ENCODE measurements at regions not wholly inside any gene's neighbourhood (a gene's known extent, or its start where the extent isn't known, plus 50 kb on each side); places are given as distances from the start of the nearest gene placed in this dataset.

DNA sequence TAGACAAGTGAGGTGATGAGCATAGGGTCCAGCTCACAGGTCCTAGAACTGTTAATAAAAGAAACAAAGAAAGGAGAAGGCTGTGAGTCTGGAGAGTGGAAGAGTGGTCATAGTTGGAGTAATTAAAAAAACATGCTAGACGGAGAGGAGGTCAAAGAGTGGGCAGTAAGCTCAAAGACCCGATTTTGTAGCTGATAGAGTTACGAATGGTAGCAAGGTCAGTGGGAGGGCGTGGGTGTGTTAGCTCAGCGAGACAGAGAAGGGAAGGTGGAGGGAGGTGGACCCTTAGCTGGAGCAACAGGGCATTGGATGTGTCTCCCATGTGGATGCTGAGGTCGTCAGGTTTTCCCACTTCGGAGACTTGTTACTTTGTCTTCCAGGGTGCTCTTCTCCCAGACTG is 431.7 kb downstream of the CDH26 start:
- FAIRE-seq: no peak

DNA sequence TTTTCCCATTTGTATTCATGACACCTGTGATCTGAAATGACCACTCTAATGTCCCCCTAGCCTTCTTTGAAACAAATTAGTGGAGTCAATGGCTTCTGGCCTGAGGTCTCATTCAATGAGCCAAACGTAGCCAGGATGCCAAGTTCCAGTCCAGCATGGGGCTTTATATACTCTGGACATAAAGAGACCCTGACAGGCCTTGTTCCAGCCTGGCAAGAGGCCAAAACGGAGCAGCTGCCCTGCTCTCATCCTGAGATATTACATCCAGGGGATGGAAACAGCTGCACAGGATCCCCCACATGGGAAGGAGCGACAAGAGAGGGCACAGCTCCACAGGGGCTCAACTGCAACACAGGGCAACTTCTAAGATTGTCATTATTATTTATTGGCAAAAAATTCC is 437.8 kb downstream of the CDH26 start:
- FAIRE-seq: no peak

DNA sequence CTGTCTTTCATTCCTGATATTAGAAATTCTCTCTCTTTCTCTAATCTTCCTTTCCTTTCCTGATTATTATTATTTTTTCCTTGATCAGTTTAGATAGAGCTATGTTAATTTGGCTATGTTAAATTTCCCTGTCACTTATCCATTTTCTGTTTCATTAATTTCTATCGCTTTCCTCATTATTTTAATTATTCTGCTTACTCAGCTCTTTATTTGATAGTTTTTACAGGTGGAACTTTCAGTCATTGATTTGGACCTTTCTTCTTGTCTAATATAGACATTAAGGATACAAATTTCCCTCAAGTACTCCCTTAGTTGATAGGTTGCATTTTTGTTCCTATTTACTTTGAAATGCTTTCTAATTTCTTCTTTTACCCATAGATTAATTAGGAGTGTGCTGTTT is 442.3 kb downstream of the CDH26 start:
- FAIRE-seq: no peak

DNA sequence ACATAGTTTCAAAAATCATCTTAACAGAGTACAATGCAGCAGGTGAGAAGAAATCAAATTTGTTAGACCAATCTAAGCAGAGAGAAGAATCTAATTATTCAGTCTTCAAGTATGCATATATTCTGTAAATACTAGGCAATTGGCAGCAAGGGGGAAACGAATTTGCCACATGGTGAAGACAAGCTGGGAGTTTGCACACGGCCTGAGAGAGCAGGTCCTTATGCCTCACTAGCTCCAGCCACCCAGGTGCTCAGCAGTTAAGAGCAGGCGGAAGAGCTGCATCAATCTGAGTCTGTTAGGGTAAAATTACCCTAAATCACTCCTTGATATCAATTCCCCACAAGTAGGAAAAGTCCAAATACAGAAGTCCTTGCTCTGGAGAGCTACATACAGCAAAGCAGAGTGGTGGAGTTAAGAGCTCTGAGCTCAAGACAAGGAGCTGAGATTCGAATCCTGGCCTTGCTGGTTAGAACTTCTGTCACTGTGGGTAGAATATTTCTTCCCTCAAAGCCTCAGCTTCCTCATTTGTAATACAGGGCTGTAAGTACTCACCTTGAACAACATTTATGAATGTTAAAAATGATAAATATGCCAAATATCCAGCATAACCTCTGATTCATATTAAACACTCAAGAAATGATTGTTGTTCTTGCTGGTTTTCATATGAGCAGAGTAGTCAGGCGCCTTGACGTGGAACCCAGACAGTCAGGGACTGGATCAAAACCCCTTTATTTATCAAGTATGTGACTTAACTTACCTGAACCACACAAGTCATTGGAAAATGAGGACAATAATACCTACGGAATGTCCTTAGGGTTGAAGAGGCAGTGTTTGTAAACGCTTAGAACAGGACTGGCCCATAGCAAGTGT is 444.2 kb downstream of the CDH26 start:
- no peak for FAIRE-seq

DNA sequence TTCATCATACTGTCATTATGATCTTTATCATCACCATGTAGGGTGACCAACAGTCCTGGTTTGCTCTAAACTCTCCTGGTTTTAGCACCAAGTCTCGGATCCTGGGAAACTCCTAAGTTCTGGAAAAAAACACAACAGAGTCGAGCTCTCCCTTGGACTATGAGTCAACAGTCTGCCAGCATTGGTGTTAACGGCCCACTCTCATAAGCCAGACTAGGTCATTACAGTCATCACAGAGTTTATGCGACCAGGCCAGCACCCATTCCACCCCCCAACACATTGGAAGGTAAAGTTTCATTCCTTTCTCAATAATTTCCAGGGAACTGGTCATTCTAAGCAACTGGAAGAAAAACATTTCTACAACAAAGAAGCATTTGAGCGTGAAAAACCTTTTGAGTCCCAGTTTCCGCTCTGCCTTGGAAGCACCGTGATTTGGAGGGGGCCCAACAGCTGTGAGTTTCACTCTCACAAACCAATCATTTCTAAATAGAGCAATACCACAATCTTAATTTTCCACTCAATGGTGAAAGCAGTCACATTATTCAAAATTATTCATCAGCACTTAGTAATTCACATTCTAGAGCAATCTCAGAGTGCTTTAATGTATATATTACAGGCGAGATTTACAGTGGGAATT is 445.0 kb downstream of the CDH26 start:
- no peak for FAIRE-seq

DNA sequence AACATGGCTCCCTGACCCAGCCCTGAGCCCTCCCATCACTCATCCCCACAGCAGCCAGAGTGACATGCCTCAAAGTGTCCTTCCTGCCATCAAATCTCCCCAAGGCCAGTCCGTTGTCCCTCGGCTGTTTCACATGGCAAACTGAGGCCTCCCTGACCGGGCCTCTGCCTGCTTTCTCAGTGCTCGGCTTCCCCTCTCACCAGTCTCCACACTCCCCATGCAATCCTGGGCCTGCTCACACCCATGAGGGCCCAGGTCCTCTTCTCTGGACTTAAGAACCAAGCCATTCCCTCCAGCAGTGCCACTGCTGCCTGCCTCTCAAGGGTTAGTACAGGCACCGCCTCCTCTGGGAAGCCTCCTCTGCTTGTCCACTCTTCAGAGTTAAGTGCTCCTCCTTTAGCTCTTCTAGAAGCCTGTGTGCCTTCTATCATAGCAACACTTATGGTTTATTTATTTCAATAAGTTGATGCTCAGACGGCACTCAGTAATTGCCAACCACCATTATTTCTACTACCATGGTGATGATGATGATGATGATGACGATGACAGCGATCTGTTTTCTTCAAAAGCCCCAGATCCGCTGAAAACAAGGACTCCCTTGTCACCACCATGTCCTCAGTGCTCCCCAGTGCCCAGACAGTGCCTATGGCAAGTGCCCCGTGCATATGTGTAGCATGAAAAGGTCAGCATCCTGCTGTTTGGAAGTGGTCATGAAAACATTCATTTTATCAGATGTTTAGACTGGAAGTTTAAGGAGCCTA is 449.0 kb downstream of the CDH26 start:
- FAIRE-seq: no peak

DNA sequence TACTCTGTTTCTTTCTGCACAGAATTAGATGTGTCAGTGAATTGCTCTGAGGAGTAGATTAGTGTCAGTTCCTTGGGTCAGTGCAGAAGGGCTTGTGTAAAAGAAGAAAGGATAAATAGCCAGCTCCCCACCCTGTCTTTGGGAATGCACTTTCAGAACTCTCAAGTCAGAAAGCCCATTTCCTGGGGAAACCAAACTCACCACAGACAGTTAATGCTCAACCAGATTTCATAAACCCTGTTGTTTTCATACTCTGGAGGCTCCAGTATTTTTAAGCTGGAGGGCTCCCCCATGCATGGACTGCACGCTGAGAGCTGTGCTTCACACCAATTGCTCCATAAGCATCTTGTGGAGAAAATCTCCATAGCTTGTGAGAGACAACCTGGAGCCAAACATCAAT is 449.7 kb downstream of the CDH26 start:
- no peak for FAIRE-seq

DNA sequence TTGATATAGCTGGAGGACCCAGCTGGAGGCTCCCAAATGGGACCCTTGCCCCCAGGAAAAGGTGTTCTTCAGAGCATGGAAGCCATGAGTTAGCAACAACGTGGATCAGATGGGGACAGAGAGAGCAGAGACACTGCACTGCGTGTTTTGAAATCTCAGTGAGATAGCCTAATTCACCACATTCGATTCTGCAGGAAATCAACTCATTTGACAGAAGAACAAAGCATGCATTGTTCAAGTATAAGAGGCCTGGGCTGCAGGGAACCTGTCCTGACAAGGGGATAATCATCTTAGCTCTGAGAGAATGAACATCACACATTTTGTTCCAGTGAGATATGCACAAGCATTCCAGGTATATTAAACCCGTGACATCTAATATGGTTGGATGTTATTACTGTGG is 450.2 kb downstream of the CDH26 start:
- FAIRE-seq: no peak

DNA sequence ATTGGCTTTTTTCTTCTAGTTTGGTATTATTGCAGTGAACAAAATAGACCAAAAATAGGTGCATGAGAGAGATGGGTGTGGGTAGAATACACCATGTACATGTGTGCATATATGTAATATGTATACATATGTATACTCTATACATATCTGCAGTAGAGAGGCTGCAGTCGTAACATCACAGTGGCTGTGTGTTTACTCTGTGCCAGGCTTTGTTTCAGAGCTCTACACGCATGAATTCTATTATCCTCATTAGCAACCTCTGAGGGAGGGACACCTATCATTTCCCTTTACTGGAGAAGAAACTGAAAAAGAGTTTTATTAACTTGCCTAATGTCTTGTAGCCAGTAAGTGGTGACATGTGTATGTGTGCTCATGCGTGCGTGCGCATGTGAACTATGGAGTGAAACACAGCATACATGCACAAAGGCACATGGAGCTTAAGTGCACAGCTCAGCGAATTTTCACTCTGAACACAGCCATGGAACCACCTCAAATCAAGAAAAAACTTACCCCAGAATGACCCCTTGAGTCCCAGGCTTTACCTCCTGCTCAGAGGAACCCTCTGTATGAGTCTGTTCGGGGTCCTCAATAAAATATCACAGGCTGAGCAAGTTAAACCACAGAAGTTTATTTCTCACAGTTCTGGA is 452.5 kb downstream of the CDH26 start:
- FAIRE-seq: no peak

DNA sequence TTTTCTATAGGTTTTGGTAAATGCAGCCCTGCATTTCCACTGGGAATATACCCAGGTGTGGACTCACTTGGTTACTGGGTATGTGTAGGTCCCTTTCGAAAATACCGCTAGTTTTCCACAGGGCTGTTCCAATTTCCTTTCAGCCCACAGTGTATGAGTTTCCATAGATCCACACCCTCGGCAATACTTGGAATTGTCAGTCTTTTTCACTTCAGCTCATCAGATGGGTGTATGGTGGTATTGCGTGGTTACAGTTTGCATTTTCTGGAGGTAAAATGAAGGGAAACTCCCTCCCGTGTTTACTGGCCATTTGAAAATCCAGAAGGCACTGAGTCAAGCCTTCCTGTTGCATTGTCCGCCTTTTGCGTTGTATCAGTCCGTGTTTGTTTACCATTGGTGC is 453.6 kb downstream of the CDH26 start:
- FAIRE-seq: no peak

DNA sequence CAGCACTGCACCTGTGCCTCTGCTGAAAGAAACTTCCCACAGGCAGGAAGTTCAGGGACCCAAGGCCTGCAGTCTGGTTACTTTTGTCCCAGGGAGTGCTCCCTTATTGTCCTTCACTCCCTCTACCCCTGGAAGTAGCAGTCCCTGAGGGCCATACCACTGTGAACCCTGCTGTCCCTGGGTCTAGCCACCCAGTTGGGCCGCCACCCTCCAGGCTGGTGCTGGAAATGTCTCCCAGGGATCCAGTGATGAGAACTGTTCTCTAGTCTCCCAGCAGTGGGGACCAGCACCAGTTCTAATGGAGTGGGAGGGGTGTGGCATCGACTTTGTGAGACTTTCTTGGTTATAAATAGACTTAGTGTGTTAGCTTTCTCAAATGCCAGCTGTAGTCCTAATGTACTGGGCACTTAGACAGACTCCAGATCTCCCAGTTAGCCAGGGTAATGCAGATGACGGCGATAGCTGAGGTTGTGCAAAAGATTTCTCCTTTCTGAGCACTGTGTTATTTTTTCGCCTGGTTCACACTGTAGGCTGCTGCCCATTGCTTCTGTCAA is 462.5 kb downstream of the CDH26 start:
- no peak for FAIRE-seq

DNA sequence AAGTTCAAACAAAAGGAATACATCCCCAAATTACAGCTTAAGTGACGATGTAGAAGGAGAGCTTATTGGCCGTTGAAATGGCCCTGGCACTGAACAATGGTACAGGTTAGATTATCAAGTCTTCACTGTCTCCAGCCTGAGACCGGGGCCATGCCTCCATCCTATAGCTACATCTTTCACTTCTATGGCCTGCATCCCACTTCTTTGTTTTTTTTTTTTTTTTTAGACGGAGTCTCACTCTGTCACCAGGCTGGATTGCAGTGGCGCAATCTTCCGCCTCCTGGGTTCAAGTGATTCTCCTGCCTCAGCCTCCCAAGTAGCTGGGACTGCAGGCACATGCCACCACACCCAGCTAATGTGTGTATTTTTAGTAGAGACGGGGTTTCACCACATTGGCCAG is 464.6 kb downstream of the CDH26 start:
- no peak for FAIRE-seq

DNA sequence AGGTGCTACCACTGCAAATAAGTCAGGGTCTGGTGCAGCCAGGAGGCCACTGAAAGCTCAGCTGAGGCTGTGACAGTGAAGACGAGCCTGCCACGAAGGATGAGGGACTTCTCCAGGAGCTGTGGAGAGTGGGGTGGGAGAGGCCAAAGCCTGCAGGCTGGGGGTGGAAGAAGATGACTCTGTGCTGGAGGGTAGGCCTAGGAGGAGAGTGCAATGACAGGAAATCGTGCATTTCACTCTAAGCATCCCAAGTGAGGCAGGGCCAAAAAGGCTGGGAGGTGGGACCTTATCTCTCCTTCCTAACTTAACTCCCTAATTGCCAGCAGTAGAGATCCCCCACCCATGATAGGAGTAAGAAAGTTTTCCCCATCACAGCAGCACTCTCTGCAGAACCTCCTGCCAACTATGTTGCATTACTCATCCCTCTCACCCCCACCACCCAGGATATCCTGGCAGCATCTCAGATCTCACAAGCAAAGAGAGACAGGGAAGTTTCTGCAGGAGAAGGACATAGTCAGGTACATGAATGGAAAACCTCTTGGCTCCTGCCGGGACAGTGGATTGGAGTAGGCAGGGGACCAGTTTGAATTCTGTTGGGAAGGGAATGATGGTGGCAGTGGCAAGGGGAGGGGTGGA is 466.2 kb downstream of the CDH26 start:
- FAIRE-seq: no peak

DNA sequence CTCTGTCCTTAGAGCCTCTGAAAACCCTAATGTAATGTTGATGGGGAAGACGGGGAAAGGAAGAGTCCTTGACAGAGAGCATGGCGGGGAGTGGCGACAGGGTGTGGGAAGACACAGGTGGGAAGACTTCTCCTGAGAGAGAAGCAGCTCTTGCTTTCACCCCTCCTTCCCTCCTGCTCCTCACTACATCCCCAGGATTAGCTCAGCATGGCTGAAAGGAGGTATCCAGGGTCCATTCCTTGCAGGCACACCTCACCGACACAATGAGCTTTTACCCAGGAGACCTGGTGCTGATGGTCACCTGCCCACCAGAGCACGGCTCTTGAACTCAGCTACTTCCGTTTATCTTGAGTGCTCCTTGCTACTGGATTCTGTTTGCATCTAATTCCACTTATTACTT is 469.3 kb downstream of the CDH26 start:
- FAIRE-seq: no peak

DNA sequence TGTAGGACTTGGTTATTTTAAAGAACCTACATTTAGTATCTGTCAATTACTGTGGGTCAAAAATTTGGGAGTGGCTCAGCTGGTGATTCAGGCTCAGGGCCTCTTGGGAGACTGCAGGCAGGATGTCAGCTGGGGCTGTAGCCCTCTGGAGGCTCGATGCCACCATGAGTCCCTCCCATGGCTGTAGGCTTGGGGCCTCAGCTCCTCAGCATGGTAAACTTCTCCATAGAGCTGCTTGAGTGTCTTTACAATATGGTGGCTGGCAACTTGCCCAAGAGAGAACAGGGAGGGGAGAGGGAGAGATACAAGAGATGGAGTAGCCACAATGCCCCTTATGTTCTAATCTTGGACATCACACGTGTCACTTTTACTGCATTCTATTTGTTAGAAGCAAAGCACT is 470.4 kb downstream of the CDH26 start:
- no peak for FAIRE-seq

DNA sequence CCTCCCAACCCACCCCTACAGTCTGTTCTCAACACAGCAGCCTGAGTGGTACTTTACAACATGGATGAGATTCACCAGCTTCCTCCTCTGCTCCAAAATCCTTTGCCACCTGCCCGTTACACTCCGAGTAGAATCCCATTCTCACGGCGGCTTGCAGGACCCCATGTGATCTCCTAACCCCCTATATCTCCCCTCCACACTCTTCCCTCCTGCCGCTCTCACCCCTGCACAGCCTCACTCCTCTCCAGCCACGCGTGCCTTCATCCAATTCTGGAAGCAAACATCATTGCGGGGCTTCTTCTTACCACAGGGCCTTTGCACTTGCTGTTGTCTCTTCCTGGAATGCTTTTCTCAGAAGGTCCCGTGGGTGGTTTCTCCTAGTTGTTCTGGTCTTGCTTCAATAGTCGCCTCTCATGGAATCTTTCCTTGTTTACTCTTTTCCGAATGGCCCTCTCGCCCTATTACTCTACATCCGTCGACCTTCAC is 472.3 kb downstream of the CDH26 start:
- no peak for FAIRE-seq

DNA sequence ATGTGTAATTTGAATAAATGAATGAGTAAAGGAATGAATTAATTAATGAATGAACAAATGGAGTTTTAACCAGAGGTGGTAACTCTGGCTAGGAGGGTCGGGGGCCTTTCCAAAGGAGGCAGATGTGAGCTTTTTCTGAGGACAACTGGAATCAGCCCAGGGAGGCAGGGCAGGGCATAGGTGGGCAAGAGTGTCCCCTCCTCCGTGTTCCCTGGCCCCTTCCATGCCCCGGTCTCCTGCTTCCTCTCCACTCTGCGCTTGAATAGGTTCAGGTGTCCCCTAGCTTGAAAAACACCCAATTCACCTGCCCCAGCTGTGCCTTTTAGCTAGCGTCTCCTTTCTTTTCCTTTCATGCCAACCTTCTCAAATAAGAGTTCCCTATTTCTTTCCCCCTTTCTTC is 473.1 kb downstream of the CDH26 start:
- FAIRE-seq: no peak

DNA sequence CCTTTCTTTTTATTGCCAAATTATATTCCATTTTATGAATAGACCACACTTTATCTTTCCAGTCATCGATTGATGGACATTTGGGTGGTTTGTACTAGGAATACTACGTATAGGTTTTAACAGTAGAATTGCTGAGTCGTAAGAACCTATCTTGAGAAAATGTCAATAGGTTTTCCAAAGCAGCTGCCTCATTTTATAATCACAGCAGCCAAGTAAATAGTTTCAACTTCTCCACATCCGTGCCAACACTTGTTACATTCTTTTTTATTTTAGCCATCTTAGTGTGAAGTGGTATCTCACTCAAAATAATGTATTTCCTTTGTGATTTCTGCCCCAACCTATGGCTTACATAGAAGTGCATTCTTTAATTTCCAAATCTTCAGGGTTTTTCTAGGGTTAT is 479.2 kb downstream of the CDH26 start:
- FAIRE-seq: no peak

DNA sequence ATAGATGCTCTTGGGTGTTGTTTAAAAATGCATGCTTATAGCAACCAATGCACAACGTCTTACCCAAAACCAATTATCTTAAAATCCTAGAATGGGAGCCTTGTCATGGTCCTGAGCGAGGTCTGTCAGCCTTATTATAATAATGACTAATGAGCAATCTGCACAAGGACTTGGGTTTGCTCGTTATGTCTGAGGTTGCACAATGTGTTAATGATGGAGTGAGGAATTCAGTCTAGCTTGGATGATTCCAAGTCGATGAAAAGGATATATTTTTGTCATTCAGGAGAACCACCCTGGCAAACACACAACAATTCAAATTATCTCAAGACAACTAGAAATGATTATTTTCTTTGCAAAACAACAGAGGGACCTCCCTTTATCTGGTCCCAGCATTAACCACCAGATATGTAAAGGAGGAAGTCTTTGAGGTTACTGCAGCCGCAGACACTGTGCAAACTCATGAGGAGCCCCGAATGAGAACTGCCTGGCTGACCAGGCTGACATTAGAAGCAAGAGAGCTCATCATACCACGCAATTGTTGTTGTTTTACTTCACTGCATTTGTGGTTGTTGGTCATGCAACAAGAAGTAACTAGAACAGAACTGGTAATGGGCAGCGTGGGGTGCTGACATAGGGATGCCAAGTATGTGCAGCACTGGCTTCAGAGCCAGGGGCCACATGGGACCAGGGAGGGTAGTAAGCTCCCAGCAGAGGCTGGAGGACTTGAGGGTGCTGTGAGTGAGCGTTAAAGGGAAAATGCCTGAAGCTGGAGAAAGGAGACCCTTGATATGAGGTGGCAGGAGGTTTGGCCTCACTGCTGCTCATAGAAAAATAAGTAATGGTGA is 488.3 kb downstream of the CDH26 start:
- FAIRE-seq: no peak

DNA sequence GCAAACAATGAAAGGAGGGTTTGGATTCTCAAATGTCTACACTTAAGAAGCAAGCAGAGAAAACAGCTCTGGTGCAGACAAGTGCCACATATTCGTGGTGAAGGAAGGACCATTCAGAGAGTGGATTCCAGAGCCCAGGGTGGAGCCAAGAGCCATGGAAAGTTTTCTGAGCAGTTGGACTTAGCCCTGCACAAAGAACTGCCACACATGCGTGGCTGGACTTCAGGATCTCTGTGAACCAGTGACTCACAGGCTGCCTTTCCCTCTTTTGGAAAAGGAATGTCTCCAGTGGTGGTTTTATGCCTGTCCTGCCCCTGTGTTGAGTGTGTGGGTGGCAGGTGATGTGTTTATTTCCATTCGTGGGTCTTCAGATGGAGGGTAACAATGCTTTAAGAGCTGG is 489.5 kb downstream of the CDH26 start:
- FAIRE-seq: no peak
